HG03342 (cell line): ENCODE measurements at regions not wholly inside any gene's neighbourhood (a gene's known extent, or its start where the extent isn't known, plus 50 kb on each side); places are given as distances from the start of the nearest gene placed in this dataset.
"Not testable (repeated sequence)": the region's sequence is repeated elsewhere in the genome, so short reads cannot be mapped to it uniquely, and the experiment has no call there.

ENCODE experiments used
- ATAC-seq: cut with Tn5 transposase; IDR thresholded peaks from one replicate; pipeline ENCODE4 v1.9.1; 2021; ENCODE audit warnings: mild to moderate bottlenecking, moderate library complexity; ENCODE audit not compliant: unreplicated experiment

DNA sequence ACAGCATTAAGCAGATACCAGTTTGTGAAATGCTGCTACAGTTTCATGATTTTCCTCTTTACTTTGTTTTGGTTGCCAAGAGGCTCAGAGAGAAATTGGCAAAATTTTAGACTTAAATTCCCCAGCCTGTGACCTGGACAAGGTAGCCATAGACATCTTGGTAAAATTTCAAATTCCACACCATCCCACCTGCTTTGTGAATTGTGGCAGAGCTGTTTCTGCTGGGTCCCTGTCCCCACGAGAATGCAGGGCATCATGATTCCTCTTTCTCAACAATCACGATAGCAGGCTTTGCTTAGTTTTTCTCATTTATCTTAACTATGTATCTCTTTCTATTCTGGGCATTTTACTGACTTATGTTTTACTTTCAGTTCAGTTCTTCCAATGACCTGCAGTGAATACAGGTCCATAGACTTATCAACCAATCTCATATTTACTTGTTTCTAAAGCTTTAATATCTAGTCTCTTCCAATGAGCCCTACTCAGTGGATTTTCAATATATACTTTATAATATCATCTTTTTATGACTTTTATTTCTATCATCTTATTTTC, 351.6 kb downstream of the SOCS6 start:
- no peak for ATAC-seq

DNA sequence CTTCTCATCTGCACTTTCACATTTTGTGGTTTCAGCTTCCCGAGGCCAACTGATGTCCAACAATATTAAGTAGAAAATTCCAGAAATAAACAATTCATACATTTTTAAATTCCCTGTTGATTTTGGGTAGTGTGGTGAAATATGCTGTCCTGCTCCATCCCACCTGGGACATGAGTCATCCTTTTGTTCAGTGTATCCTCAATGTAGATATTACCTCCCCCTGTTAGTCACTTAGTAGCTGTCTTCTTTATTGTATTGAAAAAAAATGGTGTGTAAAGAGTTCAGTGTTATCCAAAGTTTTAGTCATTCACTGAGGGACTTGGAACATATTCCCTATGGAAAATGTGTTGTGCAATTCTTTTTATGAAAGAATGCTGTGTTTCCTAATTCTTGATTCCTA, 348.1 kb downstream of the SOCS6 start:
- ATAC-seq: no peak

DNA sequence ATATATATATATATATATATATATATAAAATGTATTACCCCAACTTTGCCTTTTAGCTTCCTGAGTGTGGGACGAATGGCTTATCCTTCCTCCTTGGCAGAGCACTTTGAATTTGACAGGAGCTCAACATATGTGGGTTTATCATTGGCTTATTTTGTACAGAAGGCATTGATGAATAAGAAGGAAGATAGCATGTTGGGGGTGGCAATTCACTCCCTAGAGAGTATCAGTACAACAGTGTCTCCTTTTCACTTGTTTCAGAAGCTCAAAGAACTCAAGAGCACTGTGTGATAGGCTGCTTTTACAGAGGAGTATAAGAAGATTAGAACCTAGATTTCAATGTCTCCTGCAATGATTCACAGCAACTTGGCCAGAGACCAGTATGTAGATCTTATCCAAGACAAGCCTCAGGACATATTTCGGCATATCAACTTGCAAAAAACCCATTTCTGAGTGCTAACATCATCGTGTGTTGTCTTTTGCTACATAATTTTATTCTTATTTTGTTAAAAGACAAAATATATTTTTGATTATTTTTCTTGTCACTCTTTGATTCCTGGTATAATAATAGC, 345.8 kb downstream of the SOCS6 start:
- ATAC-seq: no peak

DNA sequence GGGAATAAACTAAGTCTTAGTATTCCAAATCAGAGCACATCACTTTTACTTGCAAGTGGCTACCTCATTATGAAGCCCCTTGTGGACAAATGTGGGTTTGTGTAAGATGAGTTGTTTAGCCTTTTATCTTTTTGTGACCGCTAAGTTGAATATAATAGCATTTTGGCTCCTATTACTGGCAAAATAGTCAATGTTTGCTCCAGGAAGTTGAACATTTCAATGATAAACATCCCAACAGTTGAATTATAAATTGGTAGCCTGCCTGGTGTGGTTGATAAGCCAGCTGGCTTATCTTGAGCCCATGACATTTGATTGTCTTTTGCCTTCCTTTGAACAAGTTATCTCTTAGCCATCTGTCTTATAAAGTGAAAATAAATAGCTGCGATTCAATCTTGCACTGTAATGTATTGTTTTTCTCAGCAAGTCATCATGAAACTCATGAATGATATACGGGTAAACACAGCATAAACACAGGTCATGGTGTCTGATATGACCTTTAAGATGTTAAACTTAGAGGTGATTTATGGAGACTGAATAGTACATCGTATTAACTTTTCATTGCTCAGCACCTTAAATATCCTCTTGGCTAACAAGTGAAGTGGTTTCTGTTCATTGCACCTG, 338.4 kb downstream of the SOCS6 start:
- ATAC-seq: no peak

DNA sequence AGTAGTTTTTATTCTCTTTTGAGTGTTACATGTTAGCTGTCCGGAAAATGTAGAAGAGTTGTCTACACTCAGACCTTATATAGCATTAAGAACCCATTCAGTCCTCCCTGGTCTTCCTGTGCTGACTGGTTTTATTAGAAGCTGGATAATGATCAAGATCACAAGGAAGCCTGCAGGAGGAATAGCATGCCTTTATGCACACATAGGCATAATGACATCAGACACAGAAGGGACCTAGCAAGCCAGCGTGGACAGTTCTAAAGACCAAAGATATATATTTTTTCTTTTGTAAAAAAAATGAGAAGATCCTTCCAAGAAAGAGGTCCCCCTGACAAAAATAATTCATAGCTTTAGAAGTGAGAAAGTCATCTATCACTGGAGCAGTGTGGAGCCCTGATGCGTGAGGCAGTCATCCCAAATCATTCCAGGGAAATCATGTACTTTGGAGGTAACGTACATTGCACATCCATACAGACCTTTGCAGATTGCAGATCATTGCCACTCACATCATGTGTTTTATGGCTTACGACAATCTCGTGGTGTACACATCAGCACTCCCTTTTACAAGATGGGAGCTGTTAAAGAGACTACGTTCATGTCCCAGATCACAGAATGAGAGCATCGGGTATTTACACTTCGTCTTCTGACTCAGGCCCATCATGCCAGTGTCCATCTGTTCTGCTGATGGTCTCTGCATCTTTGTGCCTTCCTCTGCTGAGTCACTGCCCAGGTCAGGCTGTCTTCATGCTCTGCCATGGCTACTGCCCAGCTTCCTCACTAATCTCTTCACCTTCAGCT, 334.0 kb downstream of the SOCS6 start:
- no peak for ATAC-seq

DNA sequence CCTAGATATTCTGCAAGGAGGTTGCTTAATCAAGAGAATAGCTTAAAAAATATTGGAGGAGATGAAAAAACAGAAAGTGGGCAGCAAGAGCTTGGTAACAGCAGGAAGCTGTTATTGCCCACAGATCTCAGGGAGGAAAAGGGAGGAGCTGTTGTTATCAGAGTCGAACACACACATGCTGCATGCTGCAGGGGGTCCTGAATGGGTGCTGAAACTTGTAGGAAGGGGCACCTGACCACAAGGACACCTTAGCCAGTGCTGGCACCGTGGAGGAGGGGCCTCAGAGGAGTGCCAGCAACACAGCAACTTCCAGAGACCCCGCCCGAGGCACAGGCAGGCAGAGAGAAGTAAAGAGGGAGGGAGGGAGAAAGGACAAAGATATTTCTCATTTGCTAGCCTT, 332.9 kb downstream of the SOCS6 start:
- ATAC-seq: no peak

DNA sequence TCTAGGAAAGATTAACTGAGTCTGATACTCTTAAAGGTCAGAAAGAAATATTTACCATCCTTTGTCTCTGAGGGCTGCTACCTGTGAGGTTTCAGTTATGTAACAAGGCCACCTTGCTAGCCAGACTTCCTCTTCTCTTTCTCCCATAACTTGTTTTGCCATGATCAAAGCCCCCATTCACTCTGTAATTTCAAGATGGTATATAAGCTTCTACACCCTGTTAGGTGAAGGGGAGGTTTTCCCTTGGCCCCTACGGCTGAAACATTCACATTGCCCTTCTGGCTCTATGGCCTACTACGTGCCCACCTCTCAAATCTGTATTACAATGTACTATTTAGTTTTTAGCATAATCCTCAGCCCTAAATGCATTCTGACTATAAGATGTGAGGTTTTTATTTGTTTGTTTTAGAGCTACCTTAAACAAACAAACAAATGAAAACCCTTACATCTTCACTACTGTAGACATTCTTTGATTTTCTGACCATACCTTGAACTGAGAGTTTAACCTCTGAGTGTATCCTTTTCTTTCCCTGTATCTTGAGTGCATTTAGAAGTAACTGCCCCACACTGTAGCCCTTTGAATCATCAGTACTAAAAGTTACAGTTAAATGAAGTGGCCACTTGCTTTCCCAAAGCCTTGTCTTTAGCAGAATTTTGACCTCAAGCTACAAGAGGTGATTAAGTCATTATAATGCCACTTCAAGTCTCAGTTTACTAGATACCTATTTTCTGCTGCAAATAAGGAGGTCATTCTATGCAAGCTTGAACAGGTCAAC, 332.2 kb downstream of the SOCS6 start:
- ATAC-seq: no peak

DNA sequence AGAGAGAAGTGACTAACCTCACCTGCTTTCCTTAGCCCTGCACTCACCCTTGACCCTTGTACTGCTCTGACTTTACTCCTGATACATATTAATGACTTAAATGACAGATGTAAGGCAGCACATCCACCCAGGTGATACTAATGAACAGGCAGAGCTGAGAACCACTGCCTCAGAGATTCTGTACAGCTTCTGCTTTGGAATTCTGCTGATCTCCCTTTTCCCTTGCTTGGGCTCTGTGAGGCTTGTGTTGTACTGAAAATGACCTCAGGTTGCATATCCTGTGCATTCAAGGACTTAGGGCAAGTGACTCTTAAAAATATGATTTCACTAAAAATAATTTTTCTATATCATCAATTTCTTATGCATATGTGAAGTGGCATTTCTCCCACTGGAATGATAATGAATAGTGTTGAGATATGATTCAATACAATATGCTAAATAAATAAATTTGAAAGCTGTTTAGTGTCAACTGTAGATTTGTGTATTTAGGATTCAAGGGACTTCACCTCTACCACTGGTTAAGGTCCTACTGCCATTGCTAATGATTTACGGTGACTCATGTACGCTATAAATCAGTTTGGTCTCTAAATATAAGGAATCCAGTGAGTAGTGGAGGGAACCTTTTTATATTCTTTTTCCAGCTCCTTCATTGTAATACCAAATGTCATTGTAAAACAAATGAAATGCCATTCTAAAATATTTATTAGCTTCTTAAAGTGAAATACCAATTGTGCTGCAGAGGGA, 328.3 kb downstream of the SOCS6 start:
- no peak for ATAC-seq

DNA sequence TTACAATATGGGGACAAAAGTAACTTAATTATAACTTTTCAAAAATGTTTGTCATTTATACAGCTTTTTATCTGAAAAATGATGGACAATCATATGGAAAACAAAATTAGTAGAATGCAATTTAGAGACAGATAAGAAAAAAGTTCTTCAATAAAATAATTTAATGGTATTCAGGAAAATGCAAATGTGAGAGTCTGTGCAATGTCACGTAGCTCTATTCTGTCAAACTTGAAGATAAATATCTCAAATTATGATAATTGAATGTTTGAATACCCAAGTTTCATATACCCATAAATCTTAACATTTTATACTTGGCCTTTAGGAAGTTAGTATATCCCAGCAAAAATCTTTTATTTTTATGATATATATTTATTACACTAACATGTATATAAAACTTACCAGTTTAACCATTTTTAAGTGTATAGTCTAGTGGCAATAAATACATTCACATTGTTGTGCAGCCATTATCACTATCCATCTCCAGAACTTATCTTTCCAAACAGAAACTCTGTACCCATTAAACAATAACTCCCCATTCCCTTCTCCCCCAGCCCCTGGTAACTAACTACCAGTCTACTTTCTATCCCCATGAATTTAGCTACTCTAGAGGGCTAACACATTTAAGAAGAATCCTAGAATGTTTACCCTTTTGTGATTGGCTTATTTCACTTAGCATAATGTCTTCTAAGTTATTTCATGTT, 311.5 kb downstream of the SOCS6 start:
- no peak for ATAC-seq

DNA sequence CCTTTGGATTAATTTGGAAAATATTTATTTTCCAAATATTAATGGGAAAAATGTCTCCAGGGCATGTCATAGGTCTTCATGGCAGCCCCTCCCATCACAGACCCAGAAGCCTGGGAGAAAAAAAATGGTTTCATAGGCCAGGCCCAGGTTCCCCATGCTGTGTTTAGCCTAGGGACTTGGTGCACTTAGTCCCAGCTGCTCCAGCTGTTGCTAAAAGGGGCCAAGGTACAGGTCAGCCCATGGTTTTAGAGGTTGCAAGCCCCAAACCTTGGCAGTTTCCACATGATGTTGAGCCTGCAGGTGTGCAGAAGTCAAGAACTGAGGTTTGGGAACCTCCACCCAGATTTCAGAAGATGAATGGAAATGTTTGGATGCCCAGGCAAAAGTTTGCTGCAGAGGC, 309.6 kb downstream of the SOCS6 start:
- ATAC-seq: peak; percentile 32

DNA sequence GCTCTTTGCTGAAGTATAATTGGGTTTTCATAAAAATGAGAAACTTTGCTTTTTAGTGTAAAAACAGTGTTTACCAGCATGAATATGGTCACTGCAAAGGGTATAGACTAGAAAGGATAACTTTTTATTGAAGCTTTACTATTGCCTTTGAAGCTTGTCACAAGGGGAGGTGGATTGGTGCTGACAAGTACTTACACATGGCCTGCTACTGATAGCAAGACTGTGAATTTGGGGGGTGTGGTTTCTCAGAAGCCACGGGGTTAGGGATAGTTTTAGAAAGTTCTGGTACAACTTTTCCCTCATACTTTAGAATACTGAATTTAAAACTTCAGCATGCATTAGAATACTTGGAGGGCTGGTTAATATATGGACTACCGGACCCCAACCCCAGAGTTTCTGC, 294.1 kb downstream of the SOCS6 start:
- ATAC-seq: no peak

DNA sequence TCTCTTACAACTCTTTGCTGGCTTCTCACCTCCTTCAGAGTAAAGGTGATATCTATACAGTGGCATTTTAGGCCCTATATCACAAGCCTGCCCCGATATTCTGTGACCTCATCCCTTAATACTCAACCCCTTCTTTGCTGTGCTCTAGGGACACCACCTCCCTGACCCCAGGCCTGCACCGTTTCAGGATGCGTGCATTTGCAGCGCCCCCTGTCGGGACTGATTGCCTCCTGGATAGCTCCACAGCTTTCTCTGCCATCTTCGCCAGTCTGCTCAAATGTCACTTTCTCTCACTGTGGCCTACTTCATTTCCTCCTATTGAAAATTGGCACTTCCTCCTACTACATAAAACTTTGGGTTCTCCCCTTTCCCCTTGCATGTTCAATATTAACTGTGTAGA, 289.6 kb downstream of the SOCS6 start:
- ATAC-seq: no peak

DNA sequence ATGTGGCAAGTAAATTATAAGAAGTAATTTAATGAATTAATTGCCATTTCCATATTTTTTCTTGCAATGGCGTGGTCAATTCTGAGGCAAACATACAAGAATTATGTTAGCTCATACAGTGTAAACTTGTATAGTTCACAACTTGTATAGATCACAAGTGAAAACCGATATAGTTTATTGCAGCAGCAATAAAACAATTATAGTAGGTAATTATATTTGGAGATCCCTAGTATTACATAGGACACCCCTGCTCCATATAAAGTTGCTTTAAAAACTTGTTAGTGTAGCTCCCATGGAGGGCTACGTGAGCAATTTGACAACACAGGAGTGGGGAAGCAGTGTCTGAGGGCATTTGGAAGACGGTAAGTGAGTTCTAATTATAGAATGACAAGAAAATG, 288.2 kb downstream of the SOCS6 start:
- no peak for ATAC-seq

DNA sequence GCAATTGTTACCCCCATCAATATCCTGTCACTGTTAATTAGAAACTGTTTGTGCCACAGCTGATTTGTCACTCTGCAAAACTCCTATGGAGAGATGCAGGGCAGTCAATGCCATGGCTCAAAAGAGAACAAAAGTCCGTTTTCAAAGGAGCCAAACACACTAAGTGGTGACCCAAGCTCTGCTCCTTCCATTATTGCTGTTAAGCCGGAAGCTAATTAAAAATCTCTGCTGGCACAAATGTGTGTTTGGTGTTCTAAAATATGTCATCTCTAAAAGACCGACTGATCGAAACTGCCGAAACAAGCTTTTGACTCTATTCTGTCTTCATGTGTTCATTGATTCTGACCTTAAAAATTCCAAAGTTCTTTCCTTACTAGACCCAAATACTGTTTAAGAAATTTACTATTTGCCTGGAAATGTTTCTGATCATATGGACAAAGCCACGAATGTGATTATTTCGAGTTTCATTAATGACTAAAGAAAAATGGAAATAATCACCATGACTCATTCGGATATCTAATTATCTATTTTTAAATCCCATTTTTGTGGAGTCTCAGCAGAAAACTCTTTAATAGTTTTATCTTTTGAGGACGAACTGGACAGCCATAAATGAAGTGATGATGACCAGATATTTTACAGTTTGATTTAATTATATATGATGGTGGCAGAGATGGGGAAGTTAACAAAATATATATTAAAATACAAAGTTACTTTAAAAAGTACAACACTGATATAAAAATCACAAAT, 287.6 kb downstream of the SOCS6 start:
- ATAC-seq: no peak

DNA sequence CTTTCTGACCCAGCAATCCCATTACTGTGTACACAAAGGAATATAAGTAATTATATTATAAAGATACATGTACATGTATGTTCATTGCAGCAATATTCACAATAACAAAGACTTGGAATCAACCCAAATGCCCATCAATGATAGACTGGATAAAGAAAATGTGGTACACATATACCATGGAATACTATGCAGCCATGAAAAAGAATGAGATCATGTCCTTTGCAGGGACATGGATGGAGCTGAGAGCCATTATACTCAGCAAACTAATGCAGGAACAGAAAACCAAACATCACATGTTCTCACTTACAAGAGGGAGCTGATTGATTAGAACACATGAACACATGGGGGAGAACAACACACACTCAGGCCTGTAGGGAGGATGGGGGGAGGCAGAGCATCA, 286.1 kb downstream of the SOCS6 start:
- ATAC-seq: not testable (repeated sequence)

DNA sequence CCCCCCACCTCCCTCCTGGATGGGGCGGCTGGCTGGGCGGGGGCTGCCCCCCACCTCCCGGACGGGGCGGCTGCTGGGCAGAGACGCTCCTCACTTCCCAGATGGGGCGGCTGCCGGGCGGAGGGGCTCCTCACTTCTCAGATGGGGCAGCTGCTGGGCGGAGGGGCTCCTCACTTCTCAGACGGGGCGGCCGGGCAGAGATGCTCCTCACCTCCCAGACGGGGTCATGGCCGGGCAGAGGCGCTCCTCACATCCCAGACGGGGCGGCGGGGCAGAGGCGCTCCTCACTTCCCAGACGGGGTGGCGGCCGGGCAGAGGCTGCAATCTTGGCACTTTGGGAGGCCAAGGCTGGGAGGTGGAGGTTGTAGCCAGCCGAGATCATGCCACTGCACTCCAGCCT, 280.8 kb downstream of the SOCS6 start:
- not testable (repeated sequence) for ATAC-seq

DNA sequence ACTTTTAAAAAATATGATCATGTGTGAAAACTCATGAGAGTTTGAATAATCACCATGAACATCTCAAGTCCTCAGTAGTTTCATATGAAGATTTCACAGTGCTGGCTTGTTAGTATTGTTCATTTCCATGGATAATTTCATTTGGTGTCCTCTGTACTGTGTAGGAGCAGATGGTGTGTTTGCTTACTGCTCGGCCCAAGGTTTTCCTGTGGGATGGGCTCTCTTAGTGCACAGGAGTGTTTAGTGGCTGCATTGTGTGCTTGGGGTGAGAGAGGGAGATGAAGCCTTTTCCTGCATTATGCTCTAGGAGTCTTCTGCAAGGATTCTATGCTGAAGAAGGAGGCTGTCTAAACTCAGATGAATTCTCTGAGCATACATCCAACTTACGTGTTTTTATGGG, 270.6 kb downstream of the SOCS6 start:
- ATAC-seq: no peak

DNA sequence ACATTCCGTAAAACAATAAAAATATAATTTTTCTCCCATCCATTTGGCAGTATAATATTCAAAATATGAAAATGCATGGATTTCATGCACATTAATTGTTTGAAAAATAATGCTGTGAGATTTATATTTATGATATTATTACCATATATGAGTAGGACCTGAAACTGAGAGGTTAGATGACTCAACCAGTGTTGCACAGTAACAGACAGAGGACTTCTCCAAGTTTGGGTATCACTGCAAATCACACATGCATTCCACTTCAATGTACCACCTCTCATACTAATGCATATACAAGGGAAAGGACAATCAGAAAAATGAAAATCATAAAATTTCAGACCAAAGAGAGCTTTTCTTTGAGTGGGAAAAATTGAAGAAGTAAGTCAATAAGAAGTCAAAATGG, 269.5 kb downstream of the SOCS6 start:
- no peak for ATAC-seq

DNA sequence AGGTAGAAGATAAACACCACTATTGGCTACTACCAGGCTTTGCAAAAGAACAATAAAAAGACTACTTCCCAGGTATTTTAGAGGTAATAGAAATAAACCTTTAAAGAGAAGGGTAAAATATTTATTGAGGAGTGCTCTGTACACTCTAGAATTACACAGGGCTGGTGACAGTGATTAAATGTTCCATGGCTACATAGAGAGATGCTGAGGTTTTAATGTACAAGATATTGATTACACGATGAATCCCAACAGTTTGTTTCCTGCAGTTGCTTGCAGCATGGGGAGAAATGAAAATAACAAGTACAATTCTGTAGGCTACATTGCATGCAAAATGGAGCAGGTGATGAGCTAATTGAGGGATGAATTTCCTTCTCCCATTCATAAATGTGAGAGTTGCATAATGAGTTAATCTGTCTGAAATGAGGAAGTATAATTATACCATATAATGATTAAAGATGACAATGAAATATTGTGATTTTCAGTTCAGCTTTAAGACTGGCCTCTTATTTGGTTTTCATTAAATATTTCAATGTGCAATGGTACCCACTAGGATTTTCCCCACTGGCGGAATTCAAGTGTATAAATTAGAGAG, 266.1 kb downstream of the SOCS6 start:
- ATAC-seq: no peak
